IMR-90 (cell line): ENCODE measurements at regions not wholly inside any gene's neighbourhood (a gene's known extent, or its start where the extent isn't known, plus 50 kb on each side); places are given as distances from the start of the nearest gene placed in this dataset.

ENCODE experiments used
- ATAC-seq: fragments of 200-7000 bp; cut with Tn5 transposase; 2 replicates; pipeline ENCODE4 v1.9.1; 2020; ENCODE audit warnings: low read depth, mild to moderate bottlenecking, moderate library complexity
- BruUV-seq: library from RNA; stranded (reverse); fragments of 400-500 nt; replicated peaks from 2 replicates; lab custom pipeline; 2021; lab: Mats Ljungman, UMichigan
- CTCF ChIA-PET: fragments of 300-600 bp; formaldehyde crosslinking; extraction: SDS; loops from one replicate; lab custom pipeline; 2021; ENCODE audit warnings: antibody characterized with exemption; lab: Yijun Ruan, JAX
- POLR2A ChIA-PET: fragments of 300-600 bp; sonication (Branson Sonifier 250); formaldehyde crosslinking; loops from one replicate; lab custom pipeline; 2022; ENCODE audit warnings: antibody characterized with exemption; ENCODE audit not compliant: unreplicated experiment; lab: Charles Lee
- DNase-seq: peaks from one replicate; pipeline ENCODE4 v3.0.0; 2013
- H2AFZ ChIP-seq: replicated peaks from 2 replicates; pipeline ENCODE3; 2013; ENCODE audit warnings: low read length, mild to moderate bottlenecking; ENCODE audit not compliant: poor library complexity
- H2AK5ac ChIP-seq: 2 replicates; pipeline ENCODE4 v1.6.1; 2013; ENCODE audit warnings: low read depth, low read length, inconsistent platforms
- H2AK9ac ChIP-seq: replicated peaks from 2 replicates; pipeline ENCODE3; 2013; ENCODE audit warnings: mild to moderate bottlenecking, low read depth, low read length, moderate library complexity; ENCODE audit not compliant: poor library complexity
- H2BK120ac ChIP-seq: 2 replicates; pipeline ENCODE4 v1.6.1; 2013; ENCODE audit warnings: low read depth, low read length, inconsistent platforms
- H2BK15ac ChIP-seq: 3 replicates; pipeline ENCODE4 v1.6.1; 2013; ENCODE audit warnings: low read depth, low read length, inconsistent platforms
- H2BK20ac ChIP-seq: 2 replicates; pipeline ENCODE4 v1.6.1; 2013; ENCODE audit warnings: low read depth, mild to moderate bottlenecking, inconsistent platforms, low read length, moderate library complexity
- H2BK5ac ChIP-seq: 2 replicates; pipeline ENCODE4 v1.6.1; 2013; ENCODE audit warnings: mild to moderate bottlenecking, low read depth, low read length, inconsistent platforms; ENCODE audit not compliant: poor library complexity, severe bottlenecking
- H3K14ac ChIP-seq: replicated peaks from 2 replicates; pipeline ENCODE4 v1.6.1; 2013; ENCODE audit warnings: low read depth, low read length, inconsistent platforms
- H3K18ac ChIP-seq: 2 replicates; pipeline ENCODE4 v1.6.1; 2013; ENCODE audit warnings: low read depth, low read length, control low read depth
- H3K23ac ChIP-seq: 2 replicates; pipeline ENCODE4 v1.6.1; 2013; ENCODE audit warnings: low read depth, low read length, inconsistent platforms
- H3K27ac ChIP-seq: 2 replicates; pipeline ENCODE4 v1.5.1; 2013; ENCODE audit warnings: mild to moderate bottlenecking, control low read depth, low read length; ENCODE audit not compliant: insufficient read depth
- H3K27me3 ChIP-seq: 2 replicates; pipeline ENCODE4 v1.6.1; 2013; ENCODE audit warnings: low read length; ENCODE audit not compliant: control insufficient read depth, insufficient read depth
- H3K36me3 ChIP-seq: 2 replicates; pipeline ENCODE4 v1.6.1; 2013; ENCODE audit warnings: low read length, mixed read lengths; ENCODE audit not compliant: control insufficient read depth, insufficient read depth
- H3K4ac ChIP-seq: 2 replicates; pipeline ENCODE4 v1.6.1; 2013; ENCODE audit warnings: low read depth, low read length, inconsistent platforms
- H3K4me1 ChIP-seq: 2 replicates; pipeline ENCODE4 v1.6.1; 2013; ENCODE audit warnings: low read length, mixed read lengths; ENCODE audit not compliant: control insufficient read depth, insufficient read depth
- H3K4me2 ChIP-seq: 2 replicates; pipeline ENCODE4 v1.6.1; 2013; ENCODE audit warnings: low read depth, mild to moderate bottlenecking, control low read depth, low read length, moderate library complexity
- H3K4me3 ChIP-seq: 2 replicates; pipeline ENCODE4 v1.5.1; 2013; ENCODE audit warnings: low read depth, mild to moderate bottlenecking, control low read depth, low read length, moderate library complexity; ENCODE audit not compliant: insufficient read depth
- H3K56ac ChIP-seq: 2 replicates; pipeline ENCODE4 v1.6.1; 2013; ENCODE audit warnings: low read length, inconsistent platforms; ENCODE audit not compliant: insufficient read depth; ENCODE audit errors: extremely low read depth
- H3K79me1 ChIP-seq, 2 experiments: 2 replicates each; pipeline ENCODE4 v1.6.1; 2013; ENCODE audit warnings: low read length in 2 of 2, inconsistent platforms in 1 of 2, low read depth in 1 of 2
- H3K9ac ChIP-seq: 2 replicates; pipeline ENCODE4 v1.6.1; 2013; ENCODE audit warnings: low read depth, low read length, control low read depth
- H3K9me1 ChIP-seq: 2 replicates; pipeline ENCODE4 v1.6.1; 2013; ENCODE audit warnings: low read length, inconsistent platforms; ENCODE audit not compliant: insufficient read depth
- H3K9me3 ChIP-seq: 2 replicates; pipeline ENCODE4 v1.6.1; 2013; ENCODE audit warnings: low read length; ENCODE audit not compliant: control insufficient read depth, insufficient read depth
- H4K20me1 ChIP-seq: 2 replicates; pipeline ENCODE4 v1.6.1; 2013; ENCODE audit warnings: low read length, inconsistent platforms; ENCODE audit not compliant: insufficient read depth
- H4K5ac ChIP-seq: 2 replicates; pipeline ENCODE4 v1.6.1; 2013; ENCODE audit warnings: mild to moderate bottlenecking, low read depth, low read length, control low read depth
- H4K8ac ChIP-seq, 2 experiments: 2 replicates each; pipeline ENCODE4 v1.6.1; 2013; ENCODE audit warnings: low read depth in 2 of 2, low read length in 2 of 2, control low read depth in 1 of 2, inconsistent platforms in 1 of 2
- H4K91ac ChIP-seq: 2 replicates; pipeline ENCODE4 v1.6.1; 2013; ENCODE audit warnings: low read depth, low read length, inconsistent platforms; ENCODE audit not compliant: insufficient read depth
- CHD1 ChIP-seq: IDR thresholded peaks from 2 replicates; pipeline ENCODE4 v1.6.1; 2012; ENCODE audit warnings: low read depth, low read length, improper control_type of control experiment
- MAFK ChIP-seq: IDR thresholded peaks from 2 replicates; pipeline ENCODE4 v1.6.1; 2012; ENCODE audit warnings: low read depth, low read length, improper control_type of control experiment
- RAD21 ChIP-seq: IDR thresholded peaks from 2 replicates; pipeline ENCODE4 v1.6.1; 2012; ENCODE audit warnings: low read length, improper control_type of control experiment
- WGBS, 2 experiments: methylation state at CpG; one replicate each; pipeline versions ENCODE4 v1.1.5 to v1.1.7; 2013; ENCODE audit warnings: missing lambda C conversion rate in 2 of 2; ENCODE audit not compliant: insufficient read length in 1 of 2; ENCODE audit errors: extremely low coverage in 2 of 2; 5-methylcytosine and 5-hydroxymethylcytosine counted together
- dilution Hi-C: fragments of 300-500 bp; cut with HindIII; formaldehyde crosslinking; loops from one replicate; pipeline ENCODE4 v1.14.3; 2018; ENCODE audit warnings: low sequenced_read_pairs; ENCODE audit not compliant: unreplicated experiment
- in situ Hi-C: fragments of 300-500 bp; cut with MboI; formaldehyde crosslinking; loops from 3 replicates; pipeline ENCODE4 v1.14.3; 2019; ENCODE audit warnings: low sequenced_read_pairs, inconsistent platforms, mixed read lengths
- intact Hi-C: fragments of 100-400 bp; cut with micrococcal nuclease; formaldehyde crosslinking; loops from 2 replicates; pipeline ENCODE4 v1.10.0; 2022

DNA sequence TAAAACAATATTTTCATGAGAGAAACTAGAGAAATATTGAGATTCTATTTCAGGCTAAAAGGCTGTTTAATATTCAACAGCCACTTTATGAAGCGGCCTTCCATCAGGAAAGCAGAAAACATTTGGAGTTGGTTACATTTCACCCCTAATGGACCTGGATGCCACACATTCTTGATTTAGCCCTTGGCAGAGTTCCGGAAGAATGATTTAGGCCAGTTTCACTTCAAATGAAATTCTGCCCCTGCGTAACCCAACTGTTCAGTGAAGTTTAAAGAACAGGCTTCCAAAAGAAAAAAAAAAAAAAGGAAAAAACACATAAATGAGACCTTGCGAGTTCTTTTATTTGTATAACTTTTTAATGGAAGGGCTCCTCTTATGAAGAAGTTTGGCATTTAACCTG, 239.2 kb upstream of the AKR1E2 start:
- WGBS, 2 experiments, result no CpG with 5 or more reads among the region's 4 CpGs
- Histone ChIP-seq H2AK5ac (no peak overlapping the region), H3K14ac (no peak overlapping the region), H3K27ac (no peak overlapping the region), H3K4me3 (no peak overlapping the region), H3K9me3 (no peaks in the 10 kb centered on the region), H2BK5ac (no peak overlapping the region), H3K9me1 (0 out of 2 replicates have a peak, but pooled peaks cover 4% of the 10 kb centered on the region), H3K36me3 (no peaks in the 10 kb centered on the region), H3K27me3 (no peaks in the 10 kb centered on the region), H3K23ac (no peak overlapping the region), H3K4me2 (no peak overlapping the region), H4K5ac (no peak overlapping the region), H2AFZ (no peak overlapping the region), H4K20me1 (no peaks in the 10 kb centered on the region), H2BK15ac (no peak overlapping the region), H3K4ac (no peak overlapping the region), H4K8ac (no peak overlapping the region), H3K4me1 (no peaks in the 10 kb centered on the region), H3K18ac (no peak overlapping the region), H3K9ac (no peak overlapping the region), H2BK20ac (no peak overlapping the region), H4K91ac (no peak overlapping the region), H2AK9ac (no peak overlapping the region), H2BK120ac (no peak overlapping the region), H3K56ac (no peak overlapping the region), H3K79me1 (no peaks in the 10 kb centered on the region)
- TF ChIP-seq MAFK (no peak), RAD21 (no peak), CHD1 (no peak)
- in situ Hi-C loops, result no loop called here
- ChIA-PET POLR2A (no interaction called here), CTCF (no interaction called here)
- intact Hi-C loops, result no loop called here
- dilution Hi-C loops, result no loop called here
- no TSS peak for BruUV-seq
- DNase-seq (peak; percentile 9), ATAC-seq (no peak)
